ENCODE measurements at regions not wholly inside any gene's neighbourhood (a gene's known extent, or its start where the extent isn't known, plus 50 kb on each side); places are given as distances from the start of the nearest gene placed in this dataset.

DNA sequence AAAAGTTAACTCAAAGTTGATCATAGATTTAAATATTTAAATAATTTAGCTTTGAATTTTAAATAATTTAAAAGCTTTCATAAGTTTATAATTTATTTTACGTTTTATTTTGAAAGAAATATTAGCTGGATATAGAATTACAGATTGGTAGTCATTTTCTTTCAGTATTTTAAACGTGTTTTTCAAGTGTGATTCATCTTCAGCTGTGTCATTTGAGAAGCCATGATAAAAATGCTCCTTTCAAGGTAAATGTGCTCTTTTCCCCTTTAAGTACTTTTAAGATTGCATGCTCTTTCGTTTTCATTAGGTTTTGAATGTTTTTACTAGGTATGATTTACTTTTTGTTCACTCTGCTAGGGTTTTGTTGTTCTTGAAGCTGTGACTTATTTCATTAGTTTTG is 116.8 kb upstream of the FIGN start:
- 35 to 53% (median 42%) methylated on average over 3 of the region's 3 CpGs for WGBS, 3 donors
- DNase-seq = no peak
- Histone ChIP-seq H3K27me3 (no peaks in the 10 kb centered on the region), H3K4me3 (no peak overlapping the region), H3K27ac (no peak overlapping the region), H3K4me1 (ENCODE audit: insufficient read depth) (no peaks in the 10 kb centered on the region), H3K9me3 (no peaks in the 10 kb centered on the region), H3K36me3 (no peaks in the 10 kb centered on the region)
- no peak for TF ChIP-seq POLR2A (IDR thresholded peaks at IDR 0.05)
- TF ChIP-seq EP300 (IDR thresholded peaks at IDR 0.05) = no peak
- TF ChIP-seq, protein P1, sequence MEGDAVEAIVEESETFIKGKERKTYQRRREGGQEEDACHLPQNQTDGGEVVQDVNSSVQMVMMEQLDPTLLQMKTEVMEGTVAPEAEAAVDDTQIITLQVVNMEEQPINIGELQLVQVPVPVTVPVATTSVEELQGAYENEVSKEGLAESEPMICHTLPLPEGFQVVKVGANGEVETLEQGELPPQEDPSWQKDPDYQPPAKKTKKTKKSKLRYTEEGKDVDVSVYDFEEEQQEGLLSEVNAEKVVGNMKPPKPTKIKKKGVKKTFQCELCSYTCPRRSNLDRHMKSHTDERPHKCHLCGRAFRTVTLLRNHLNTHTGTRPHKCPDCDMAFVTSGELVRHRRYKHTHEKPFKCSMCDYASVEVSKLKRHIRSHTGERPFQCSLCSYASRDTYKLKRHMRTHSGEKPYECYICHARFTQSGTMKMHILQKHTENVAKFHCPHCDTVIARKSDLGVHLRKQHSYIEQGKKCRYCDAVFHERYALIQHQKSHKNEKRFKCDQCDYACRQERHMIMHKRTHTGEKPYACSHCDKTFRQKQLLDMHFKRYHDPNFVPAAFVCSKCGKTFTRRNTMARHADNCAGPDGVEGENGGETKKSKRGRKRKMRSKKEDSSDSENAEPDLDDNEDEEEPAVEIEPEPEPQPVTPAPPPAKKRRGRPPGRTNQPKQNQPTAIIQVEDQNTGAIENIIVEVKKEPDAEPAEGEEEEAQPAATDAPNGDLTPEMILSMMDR (IDR thresholded peaks at IDR 0.05) = no peak
- intact Hi-C loops (cut with DNase I) = no loop called here

DNA sequence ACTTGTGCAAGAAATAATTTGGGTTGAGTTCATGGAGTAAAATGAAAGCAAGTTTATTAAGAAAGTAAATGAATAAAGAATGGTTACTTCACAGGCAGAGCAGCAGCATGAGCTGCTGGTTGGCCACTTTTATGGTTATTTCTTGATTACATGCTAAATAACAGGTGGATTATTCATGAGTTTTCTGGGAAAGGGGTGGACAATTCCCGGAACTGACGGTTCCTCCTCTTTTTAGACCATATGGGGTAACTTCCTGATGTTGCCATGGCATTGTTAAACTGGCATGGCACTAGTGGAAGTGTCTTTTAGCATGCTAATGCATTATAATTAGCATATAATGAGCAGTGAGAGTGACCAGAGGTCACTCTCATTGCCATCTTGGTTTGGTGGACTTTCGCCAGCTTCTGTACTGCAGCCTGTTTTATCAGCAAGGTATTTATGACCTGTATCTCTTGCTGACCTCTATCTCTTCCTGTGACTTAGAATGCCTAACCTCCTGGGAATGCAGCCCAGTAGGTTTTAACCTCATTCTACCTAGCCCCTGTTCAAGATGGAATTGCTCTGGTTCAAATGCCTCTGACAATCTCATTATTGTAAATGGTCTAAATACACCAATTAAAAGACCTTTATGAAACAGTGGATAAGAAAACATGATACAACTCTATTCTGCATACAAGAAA is 114.1 kb upstream of the FIGN start:
- Histone ChIP-seq H3K36me3 (no peaks in the 10 kb centered on the region), H3K9me3 (no peaks in the 10 kb centered on the region), H3K4me3 (no peak overlapping the region), H3K27me3 (no peaks in the 10 kb centered on the region), H3K4me1 (ENCODE audit: insufficient read depth) (no peaks in the 10 kb centered on the region), H3K27ac (no peak overlapping the region)
- intact Hi-C loops (cut with DNase I) = no loop called here
- DNase-seq = no peak
- WGBS, 3 donors = 83 to 87% (median 83%) methylated on average over 3 of the region's 3 CpGs
- TF ChIP-seq EP300 (IDR thresholded peaks at IDR 0.05) (no peak), POLR2A (IDR thresholded peaks at IDR 0.05) (no peak)
- TF ChIP-seq, protein P1 (IDR thresholded peaks at IDR 0.05) = no peak

DNA sequence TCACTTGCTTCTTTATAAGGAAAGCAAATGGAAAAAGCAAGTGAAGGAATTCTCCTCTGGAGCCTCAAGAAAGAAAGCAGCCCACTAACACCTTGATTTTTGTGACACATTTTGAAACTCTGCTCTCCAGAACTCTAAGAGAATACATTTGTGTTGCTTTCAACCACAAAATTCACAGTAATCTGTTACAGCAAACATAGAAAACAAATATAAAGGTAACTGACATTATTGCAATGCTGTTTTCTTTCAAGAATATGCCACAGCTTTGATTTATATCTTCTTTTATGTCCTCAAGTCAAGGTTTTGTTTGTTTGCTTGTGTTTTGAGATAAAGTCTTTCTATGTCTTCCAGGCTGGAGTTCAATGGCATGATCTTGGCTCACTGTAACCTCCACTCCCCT is 103.1 kb upstream of the FIGN start:
- no peaks in the 10 kb centered on the region for H3K9me3 ChIP-seq
- H3K4me3 ChIP-seq = no peak overlapping the region
- H3K27ac ChIP-seq = no peak overlapping the region
- intact Hi-C loops (cut with DNase I) = no loop called here
- DNase-seq = no peak
- H3K27me3 ChIP-seq = no peaks in the 10 kb centered on the region
- H3K4me1 ChIP-seq (ENCODE audit: insufficient read depth) = no peaks in the 10 kb centered on the region
- no peaks in the 10 kb centered on the region for H3K36me3 ChIP-seq
- TF ChIP-seq EP300 (IDR thresholded peaks at IDR 0.05) (no peak), POLR2A (IDR thresholded peaks at IDR 0.05) (no peak)
- TF ChIP-seq, protein P1 (IDR thresholded peaks at IDR 0.05) = no peak

DNA sequence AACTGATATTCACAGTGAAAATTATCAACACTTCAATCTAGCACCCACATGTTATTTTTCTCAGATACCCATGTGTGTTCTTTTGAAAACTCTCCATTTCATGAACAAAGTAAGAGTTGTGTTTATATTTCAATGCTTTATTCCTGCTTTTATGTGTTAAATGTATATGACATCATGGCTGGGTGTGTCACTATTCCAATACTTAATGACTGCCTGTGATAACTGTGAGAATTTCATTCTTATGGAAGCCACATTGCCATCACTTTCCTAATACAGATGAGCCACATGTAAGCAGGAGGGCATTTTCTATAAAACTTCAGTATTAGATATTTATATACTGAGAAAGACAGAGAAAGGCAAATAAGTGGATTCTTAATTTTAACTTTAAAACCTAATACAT is 100.4 kb upstream of the FIGN start:
- no peak for DNase-seq
- H3K9me3 ChIP-seq = no peaks in the 10 kb centered on the region
- no peaks in the 10 kb centered on the region for H3K4me1 ChIP-seq (ENCODE audit: insufficient read depth)
- intact Hi-C loops (cut with DNase I) = no loop called here
- H3K27me3 ChIP-seq = no peaks in the 10 kb centered on the region
- no peak overlapping the region for H3K4me3 ChIP-seq
- no peaks in the 10 kb centered on the region for H3K36me3 ChIP-seq
- H3K27ac ChIP-seq = no peak overlapping the region
- TF ChIP-seq, protein P1 (IDR thresholded peaks at IDR 0.05) = no peak
- TF ChIP-seq EP300 (IDR thresholded peaks at IDR 0.05) (no peak), POLR2A (IDR thresholded peaks at IDR 0.05) (no peak)
